CD4-positive, alpha-beta T cell treated with Interleukin-4 for 4 hours (primary cell): ENCODE measurements at regions not wholly inside any gene's neighbourhood (a gene's known extent, or its start where the extent isn't known, plus 50 kb on each side); places are given as distances from the start of the nearest gene placed in this dataset.
"Not testable (repeated sequence)": the region's sequence is repeated elsewhere in the genome, so short reads cannot be mapped to it uniquely, and the experiment has no call there.

Experiments
- DNase-seq: peaks from one replicate; pipeline ENCODE4 v3.0.0-alpha.2; 2020

GRCh38 chr2:239831001-239831731 lies 194.0 kb downstream of the NDUFA10 start:
- DNase-seq: no peak

- DNase-seq: no peak
Measured at GRCh38 chr2:239830121-239831000, 194.8 kb downstream of the NDUFA10 start.

- DNase-seq: no peak
Measured at GRCh38 chr2:239829326-239829725, 195.8 kb downstream of the NDUFA10 start.

GRCh38 chr2:239828973-239829275 lies 196.2 kb downstream of the NDUFA10 start:
- not testable (repeated sequence) for DNase-seq

- no peak for DNase-seq
Measured at GRCh38 chr2:239828192-239828972, 196.8 kb downstream of the NDUFA10 start.

- DNase-seq: no peak
Measured at GRCh38 chr2:239827523-239827890, 197.6 kb downstream of the NDUFA10 start.

GRCh38 chr2:239826786-239827522 lies 198.2 kb downstream of the NDUFA10 start:
- DNase-seq: no peak

- DNase-seq: no peak
Measured at GRCh38 chr2:239826376-239826775, 198.8 kb downstream of the NDUFA10 start.

GRCh38 chr2:239825705-239825979 lies 199.5 kb downstream of the NDUFA10 start:
- DNase-seq: no peak

GRCh38 chr2:239824866-239825704 lies 200.1 kb downstream of the NDUFA10 start:
- no peak for DNase-seq

GRCh38 chr2:239824046-239824694 lies 201.0 kb downstream of the NDUFA10 start:
- no peak for DNase-seq

- DNase-seq: no peak
Measured at GRCh38 chr2:239822146-239822831, 202.9 kb downstream of the NDUFA10 start.

- no peak for DNase-seq
Measured at GRCh38 chr2:239821694-239822075, 203.5 kb downstream of the NDUFA10 start.

- DNase-seq: no peak
Measured at GRCh38 chr2:239820836-239821693, 204.1 kb downstream of the NDUFA10 start.

- no peak for DNase-seq
Measured at GRCh38 chr2:239819974-239820555, 205.1 kb downstream of the NDUFA10 start.

GRCh38 chr2:239819091-239819973 lies 205.8 kb downstream of the NDUFA10 start:
- DNase-seq: no peak

- no peak for DNase-seq
Measured at GRCh38 chr2:239818531-239819011, 206.6 kb downstream of the NDUFA10 start.

GRCh38 chr2:239818086-239818485 lies 207.1 kb downstream of the NDUFA10 start:
- DNase-seq: no peak
